WTC11 (cell line): ENCODE measurements at regions not wholly inside any gene's neighbourhood (a gene's known extent, or its start where the extent isn't known, plus 50 kb on each side); places are given as distances from the start of the nearest gene placed in this dataset.

Experiments
- ATAC-seq: fragments of 200-7000 bp; cut with Tn5 transposase; 2 replicates; pipeline ENCODE4 v1.10.0; 2021; ENCODE audit warnings: mild to moderate bottlenecking, moderate library complexity
- CTCF ChIA-PET: fragments of 300-600 bp; sonication (Branson Sonifier 250); formaldehyde crosslinking; loops from one replicate; lab custom pipeline; 2021; ENCODE audit warnings: antibody characterized with exemption; lab: Charles Lee
- POLR2A ChIA-PET: fragments of 350-600 bp; sonication (Branson Sonifier 250); formaldehyde crosslinking; loops from one replicate; lab custom pipeline; 2021; ENCODE audit warnings: antibody characterized with exemption; lab: Charles Lee
- DNase-seq: peaks from one replicate; pipeline ENCODE4 v3.0.0; 2021; ENCODE audit warnings: low spot score
- H3K27ac Mint-ChIP-seq: 2 replicates; pipeline ENCODE4 v1.8.0; 2021; ENCODE audit warnings: mixed read lengths
- H3K27me3 Mint-ChIP-seq: 2 replicates; pipeline ENCODE4 v1.8.0; 2021; ENCODE audit warnings: low read depth, mild to moderate bottlenecking, moderate library complexity, mixed read lengths
- H3K36me3 Mint-ChIP-seq: 2 replicates; pipeline ENCODE4 v1.8.0; 2021; ENCODE audit warnings: mixed read lengths
- H3K4me1 Mint-ChIP-seq: 2 replicates; pipeline ENCODE4 v1.8.0; 2022; ENCODE audit warnings: mixed read lengths
- H3K4me3 Mint-ChIP-seq: 2 replicates; pipeline ENCODE4 v1.8.0; 2021; ENCODE audit warnings: mild to moderate bottlenecking, moderate library complexity, mixed read lengths
- H3K9me3 Mint-ChIP-seq: 2 replicates; pipeline ENCODE4 v1.8.0; 2021; ENCODE audit warnings: mixed read lengths
- AR ChIP-seq: fragments of 250-450 bp; sonication (Bioruptor Pico); IDR thresholded peaks from 2 replicates; pipeline ENCODE4 v1.9.0; 2021; ENCODE audit warnings: mild to moderate bottlenecking
- ATF1 ChIP-seq: sonication (generic); formaldehyde crosslinking; IDR thresholded peaks from 2 replicates; pipeline ENCODE4 v1.8.1; 2023; ENCODE audit warnings: mild to moderate bottlenecking, moderate library complexity, missing genetic modification reagents
- CDX4 ChIP-seq: fragments of 250-450 bp; sonication (Bioruptor Pico); IDR thresholded peaks from 2 replicates; pipeline ENCODE4 v1.9.0; 2021; ENCODE audit warnings: moderate library complexity, mild to moderate bottlenecking, inconsistent platforms, borderline replicate concordance
- EMX1 ChIP-seq: fragments of 250-450 bp; sonication (Bioruptor Pico); IDR thresholded peaks from 2 replicates; pipeline ENCODE4 v1.8.0; 2021; ENCODE audit warnings: mild to moderate bottlenecking
- ERG ChIP-seq: fragments of 250-450 bp; sonication (Bioruptor Pico); IDR thresholded peaks from 2 replicates; pipeline ENCODE4 v1.8.0; 2021; ENCODE audit warnings: mild to moderate bottlenecking
- JUN ChIP-seq: sonication (generic); formaldehyde crosslinking; IDR thresholded peaks from 2 replicates; pipeline ENCODE4 v1.8.0; 2023; ENCODE audit warnings: mild to moderate bottlenecking, missing genetic modification reagents
- KAT7 ChIP-seq: sonication (generic); formaldehyde crosslinking; IDR thresholded peaks from 2 replicates; pipeline ENCODE4 v1.8.1; 2023; ENCODE audit warnings: missing genetic modification reagents, mild to moderate bottlenecking, borderline replicate concordance
- MXD4 ChIP-seq: fragments of 250-450 bp; sonication (Bioruptor Pico); IDR thresholded peaks from 2 replicates; pipeline ENCODE4 v1.8.0; 2021; ENCODE audit warnings: mild to moderate bottlenecking, moderate library complexity, borderline replicate concordance
- PRDM15 ChIP-seq: sonication (generic); formaldehyde crosslinking; IDR thresholded peaks from 2 replicates; pipeline ENCODE4 v1.8.0; 2022; ENCODE audit warnings: missing genetic modification reagents
- PRRX2 ChIP-seq: fragments of 250-450 bp; sonication (Bioruptor Pico); IDR thresholded peaks from 2 replicates; pipeline ENCODE4 v1.8.0; 2021; ENCODE audit warnings: mild to moderate bottlenecking
- ZMAT4 ChIP-seq: fragments of 250-450 bp; sonication (Bioruptor Pico); IDR thresholded peaks from 2 replicates; pipeline ENCODE4 v1.9.0; 2021; ENCODE audit warnings: mild to moderate bottlenecking
- ZNF416 ChIP-seq: fragments of 250-450 bp; sonication (Bioruptor Pico); IDR thresholded peaks from 2 replicates; pipeline ENCODE4 v1.9.0; 2021; ENCODE audit warnings: mild to moderate bottlenecking, inconsistent platforms
- ZNF423 ChIP-seq: fragments of 250-450 bp; sonication (Bioruptor Pico); IDR thresholded peaks from 2 replicates; pipeline ENCODE4 v2.1.2; 2022; ENCODE audit warnings: mild to moderate bottlenecking, moderate library complexity
- ZNF532 ChIP-seq: fragments of 250-450 bp; sonication (Bioruptor Pico); IDR thresholded peaks from 2 replicates; pipeline ENCODE4 v1.9.0; 2021; ENCODE audit warnings: mild to moderate bottlenecking, borderline replicate concordance

- Mint-ChIP-seq H3K4me3 (no peak overlapping the region), H3K9me3 (no peaks in the 10 kb centered on the region), H3K27ac (peak overlapping the region; percentile 70), H3K27me3 (peaks cover 3% of the 10 kb centered on the region; the same call in 1 of the 2 replicates)
- CTCF ChIA-PET = interaction anchor here (1.3 kb wide), 1 partner anchor 177 kb away, joined by 4 read pairs; no protein-coding TSS in a partner anchor
- TF ChIP-seq PRDM15 (no peak), EMX1 (CRISPR knock-in tag) (no peak; the same call in 1 of the 2 replicates), JUN (no peak), PRRX2 (CRISPR knock-in tag) (peak; percentile 90), ERG (CRISPR knock-in tag) (peak; percentile 51; the same call in 1 of the 2 replicates), ZNF423 (CRISPR knock-in tag) (no peak), ZNF532 (CRISPR knock-in tag) (0 out of 2 replicates have a peak, but pooled peaks have one; percentile 70), ZMAT4 (CRISPR knock-in tag) (no peak), AR (CRISPR knock-in tag) (peak; percentile 38; the same call in 1 of the 2 replicates), ZNF416 (CRISPR knock-in tag) (0 out of 2 replicates have a peak, but pooled peaks have one; percentile 32), CDX4 (CRISPR knock-in tag) (no peak), MXD4 (CRISPR knock-in tag) (no peak), KAT7 (CRISPR knock-in tag) (no peak), ATF1 (CRISPR knock-in tag) (no peak)
- TF ChIP-seq, all 79 proteins: peak for 5
- peaks cover 46% of the 10 kb centered on the region for H3K4me1 Mint-ChIP-seq
- no peak for DNase-seq
- ATAC-seq = no peak
- POLR2A ChIA-PET = interaction anchor here (1.3 kb wide), 1 partner anchor 179 kb away, joined by 8 read pairs; no protein-coding TSS in a partner anchor
- H3K36me3 Mint-ChIP-seq = peaks cover 32% of the 10 kb centered on the region
These were observed 63.2 kb downstream of the TEX13C start for GRCh38 chrX:125382889-125383288.
